Mesenchymal stem cell (in vitro differentiated cells and primary cell): ENCODE measurements at regions not wholly inside any gene's neighbourhood (a gene's known extent, or its start where the extent isn't known, plus 50 kb on each side); places are given as distances from the start of the nearest gene placed in this dataset.

ENCODE experiments used
- DNase-seq: peaks from one replicate; pipeline ENCODE4 v3.0.0-alpha.2; 2013
- H2AFZ ChIP-seq: one replicate; pipeline ENCODE4 v1.6.1; 2013; ENCODE audit warnings: low read depth, mild to moderate bottlenecking, control low read depth, inconsistent platforms, low read length, moderate library complexity
- H2AK5ac ChIP-seq: 2 replicates; pipeline ENCODE4 v1.6.1; 2013; ENCODE audit warnings: low read length, moderate library complexity, mild to moderate bottlenecking, inconsistent platforms; ENCODE audit not compliant: severe bottlenecking
- H2BK120ac ChIP-seq: one replicate; pipeline ENCODE4 v1.6.1; 2013; ENCODE audit warnings: low read depth, mild to moderate bottlenecking, inconsistent platforms, low read length, moderate library complexity
- H2BK12ac ChIP-seq, 2 experiments: one replicate each; pipeline ENCODE4 v1.6.1; 2013; ENCODE audit warnings: inconsistent platforms in 2 of 2, low read length in 2 of 2, mild to moderate bottlenecking in 2 of 2, moderate library complexity in 2 of 2, control low read depth in 1 of 2
- H2BK15ac ChIP-seq: one replicate; pipeline ENCODE4 v1.6.1; 2013; ENCODE audit warnings: mild to moderate bottlenecking, low read depth, inconsistent platforms; ENCODE audit not compliant: poor library complexity, severe bottlenecking
- H2BK5ac ChIP-seq: 2 replicates; pipeline ENCODE4 v1.6.1; 2013; ENCODE audit warnings: low read depth, mild to moderate bottlenecking, low read length, control low read depth, inconsistent platforms; ENCODE audit not compliant: poor library complexity, severe bottlenecking
- H3K14ac ChIP-seq, 2 experiments: one replicate each; pipeline ENCODE4 v1.6.1; 2013; ENCODE audit warnings: inconsistent platforms in 2 of 2, low read length in 2 of 2, control low read depth in 1 of 2, mild to moderate bottlenecking in 1 of 2, moderate library complexity in 1 of 2
- H3K18ac ChIP-seq, 2 experiments: one replicate each; pipeline ENCODE4 v1.6.1; 2013; ENCODE audit warnings: inconsistent platforms in 2 of 2, low read length in 2 of 2, control low read depth in 1 of 2, low read depth in 1 of 2, mild to moderate bottlenecking in 1 of 2
- H3K23ac ChIP-seq, 2 experiments: one replicate each; pipeline ENCODE4 v1.6.1; 2013; ENCODE audit warnings: inconsistent platforms in 2 of 2, low read length in 2 of 2, mild to moderate bottlenecking in 2 of 2, moderate library complexity in 2 of 2, control low read depth in 1 of 2
- H3K27ac ChIP-seq: 2 replicates; pipeline ENCODE4 v1.5.1; 2013; ENCODE audit warnings: mild to moderate bottlenecking, moderate library complexity, low read length, control low read depth, inconsistent platforms; ENCODE audit not compliant: poor library complexity, severe bottlenecking
- H3K27me3 ChIP-seq, 2 experiments: 2 replicates each; pipeline versions ENCODE4 v1.6.1 to v1.7.0; 2013; ENCODE audit warnings: low read length in 2 of 2, mild to moderate bottlenecking in 2 of 2, moderate library complexity in 2 of 2, control low read depth in 1 of 2, inconsistent platforms in 1 of 2; ENCODE audit not compliant: control insufficient read depth in 1 of 2, insufficient read depth in 1 of 2
- H3K36me3 ChIP-seq, 2 experiments: 2 replicates each; pipeline versions ENCODE4 v1.6.1 to v1.7.0; 2013; ENCODE audit warnings: low read length in 2 of 2, control low read depth in 1 of 2, inconsistent platforms in 1 of 2, low read depth in 1 of 2, mild to moderate bottlenecking in 1 of 2; ENCODE audit not compliant: insufficient read depth in 2 of 2, control insufficient read depth in 1 of 2
- H3K4ac ChIP-seq, 2 experiments: one replicate each; pipeline ENCODE4 v1.6.1; 2013; ENCODE audit warnings: inconsistent platforms in 2 of 2, low read length in 2 of 2, mild to moderate bottlenecking in 2 of 2, moderate library complexity in 2 of 2, control low read depth in 1 of 2, low read depth in 1 of 2
- H3K4me1 ChIP-seq: 2 replicates; pipeline ENCODE4 v1.6.1; 2013; ENCODE audit warnings: low read depth, low read length, control low read depth; ENCODE audit not compliant: control insufficient read depth, insufficient read depth
- H3K4me2 ChIP-seq: 2 replicates; pipeline ENCODE4 v1.6.1; 2013; ENCODE audit warnings: low read length, mild to moderate bottlenecking, inconsistent platforms; ENCODE audit not compliant: poor library complexity, severe bottlenecking
- H3K4me3 ChIP-seq, 2 experiments: 2 replicates each; pipeline versions ENCODE4 v1.5.1 to v1.7.0; 2013; ENCODE audit warnings: low read length in 2 of 2, mild to moderate bottlenecking in 2 of 2, control low read depth in 1 of 2, low read depth in 1 of 2; ENCODE audit not compliant: insufficient read depth in 1 of 2
- H3K79me1 ChIP-seq: replicated peaks from 2 replicates; pipeline ENCODE4 v1.6.1; 2013; ENCODE audit warnings: mild to moderate bottlenecking, control low read depth, low read length, inconsistent platforms; ENCODE audit not compliant: poor library complexity, severe bottlenecking
- H3K9ac ChIP-seq: 2 replicates; pipeline ENCODE4 v1.7.0; 2013; ENCODE audit warnings: mild to moderate bottlenecking, low read length, moderate library complexity
- H3K9me3 ChIP-seq: 2 replicates; pipeline ENCODE4 v1.7.0; 2013; ENCODE audit warnings: mild to moderate bottlenecking, low read length; ENCODE audit not compliant: control insufficient read depth
- H4K8ac ChIP-seq: one replicate; pipeline ENCODE4 v1.6.1; 2013; ENCODE audit warnings: inconsistent platforms, mild to moderate bottlenecking, low read length, moderate library complexity
- H4K91ac ChIP-seq: one replicate; pipeline ENCODE4 v1.6.1; 2013; ENCODE audit warnings: mild to moderate bottlenecking, low read length, inconsistent platforms
- WGBS: methylation state at CpG from one replicate; pipeline ENCODE4 v1.1.7; 2013; ENCODE audit warnings: mixed read lengths; 5-methylcytosine and 5-hydroxymethylcytosine counted together

GRCh38 chr13:106277484-106278154, 257.8 kb downstream of the EFNB2 start:
- Histone ChIP-seq H3K18ac (no peak overlapping the region), H3K23ac (no peak overlapping the region), H3K4me3 (no peak overlapping the region), H2AK5ac (no peak overlapping the region), H2BK5ac (no peak overlapping the region), H2BK120ac (no peak overlapping the region), H3K36me3 (no peaks in the 10 kb centered on the region), H3K14ac (no peak overlapping the region), H4K8ac (no peak overlapping the region), H3K27me3 (no peaks in the 10 kb centered on the region), H3K9ac (no peak overlapping the region), H3K9me3 (peaks cover 6% of the 10 kb centered on the region), H2AFZ (no peak overlapping the region), H3K27ac (no peak overlapping the region), H3K4me2 (no peak overlapping the region), H4K91ac (no peak overlapping the region), H2BK12ac (no peak overlapping the region), H2BK15ac (no peak overlapping the region), H3K4ac (no peak overlapping the region), H3K79me1 (no peaks in the 10 kb centered on the region), H3K4me1 (no peaks in the 10 kb centered on the region)
- no peak for DNase-seq
- 91% methylated on average over 8 of the region's 10 CpGs for WGBS

- Histone ChIP-seq H3K4me3 (no peak overlapping the region), H2BK12ac (no peak overlapping the region)
These were observed 258.6 kb downstream of the EFNB2 start for GRCh38 chr13:106276876-106277275.

GRCh38 chr13:106275446-106276032, 259.9 kb downstream of the EFNB2 start:
- no peak overlapping the region for H2BK120ac ChIP-seq
- WGBS: 88% methylated on average over 4 of the region's 4 CpGs

More at GRCh38 chr13:106276876-106277275, 258.6 kb downstream of the EFNB2 start:
- no peak overlapping the region for H2BK15ac ChIP-seq
- no peak overlapping the region for H2BK5ac ChIP-seq
- H3K9ac ChIP-seq: no peak overlapping the region
- H3K23ac ChIP-seq: no peak overlapping the region
- H2BK120ac ChIP-seq: no peak overlapping the region
- H3K4me2 ChIP-seq: no peak overlapping the region
- DNase-seq: no peak
- no peaks in the 10 kb centered on the region for H3K9me3 ChIP-seq
- H3K4ac ChIP-seq: no peak overlapping the region
- H3K79me1 ChIP-seq: no peaks in the 10 kb centered on the region
- no peak overlapping the region for H2AK5ac ChIP-seq
- no peak overlapping the region for H3K18ac ChIP-seq
- H4K91ac ChIP-seq: no peak overlapping the region
- H3K4me1 ChIP-seq: no peaks in the 10 kb centered on the region
- no peaks in the 10 kb centered on the region for H3K27me3 ChIP-seq
- no peaks in the 10 kb centered on the region for H3K36me3 ChIP-seq
- no peak overlapping the region for H3K27ac ChIP-seq
- 100% methylated on average over 1 of the region's 4 CpGs for WGBS
- H3K14ac ChIP-seq: no peak overlapping the region
- no peak overlapping the region for H4K8ac ChIP-seq
- H2AFZ ChIP-seq: no peak overlapping the region

GRCh38 chr13:106274551-106275203, 260.8 kb downstream of the EFNB2 start:
- 100% methylated on average over 1 of the region's 3 CpGs for WGBS
- no peak overlapping the region for H3K4me2 ChIP-seq
- H2BK5ac ChIP-seq: no peak overlapping the region

More at GRCh38 chr13:106275446-106276032, 259.9 kb downstream of the EFNB2 start:
- no peak overlapping the region for H3K14ac ChIP-seq
- no peak overlapping the region for H3K23ac ChIP-seq
- H2AK5ac ChIP-seq: no peak overlapping the region
- H3K9me3 ChIP-seq: no peaks in the 10 kb centered on the region
- H3K4me1 ChIP-seq: no peaks in the 10 kb centered on the region
- H3K27me3 ChIP-seq: no peaks in the 10 kb centered on the region
- H3K79me1 ChIP-seq: no peaks in the 10 kb centered on the region
- DNase-seq: no peak
- no peak overlapping the region for H3K27ac ChIP-seq
- H3K4me2 ChIP-seq: no peak overlapping the region
- H2AFZ ChIP-seq: no peak overlapping the region
- no peak overlapping the region for H4K91ac ChIP-seq
- no peak overlapping the region for H4K8ac ChIP-seq
- no peak overlapping the region for H3K4ac ChIP-seq
- H3K4me3 ChIP-seq: no peak overlapping the region
- H3K9ac ChIP-seq: no peak overlapping the region
- no peak overlapping the region for H2BK12ac ChIP-seq
- no peak overlapping the region for H2BK5ac ChIP-seq
- H3K36me3 ChIP-seq: no peaks in the 10 kb centered on the region
- no peak overlapping the region for H2BK15ac ChIP-seq
- no peak overlapping the region for H3K18ac ChIP-seq

More at GRCh38 chr13:106274551-106275203, 260.8 kb downstream of the EFNB2 start:
- H3K9me3 ChIP-seq: no peaks in the 10 kb centered on the region
- no peak overlapping the region for H3K4me3 ChIP-seq
- H2AFZ ChIP-seq: no peak overlapping the region
- no peak overlapping the region for H2BK120ac ChIP-seq
- no peak overlapping the region for H3K9ac ChIP-seq
- H2AK5ac ChIP-seq: no peak overlapping the region
- H3K79me1 ChIP-seq: no peaks in the 10 kb centered on the region
- H3K18ac ChIP-seq: no peak overlapping the region
- no peaks in the 10 kb centered on the region for H3K4me1 ChIP-seq
- no peak for DNase-seq
- H3K23ac ChIP-seq: no peak overlapping the region
- no peak overlapping the region for H2BK15ac ChIP-seq
- H3K36me3 ChIP-seq: no peaks in the 10 kb centered on the region
- H4K91ac ChIP-seq: no peak overlapping the region
- no peak overlapping the region for H4K8ac ChIP-seq
- H3K4ac ChIP-seq: no peak overlapping the region
- no peak overlapping the region for H3K14ac ChIP-seq
- H3K27ac ChIP-seq: no peak overlapping the region
- H3K27me3 ChIP-seq: no peaks in the 10 kb centered on the region
- no peak overlapping the region for H2BK12ac ChIP-seq
